ENCODE measurements at regions not wholly inside any gene's neighbourhood (a gene's known extent, or its start where the extent isn't known, plus 50 kb on each side); places are given as distances from the start of the nearest gene placed in this dataset.

GRCh38 chr9:120098584-120098983 lies 481.4 kb downstream of the CDK5RAP2 start:
- Histone ChIP-seq H3K14ac (ENCODE audit: insufficient read depth, low read length) (no peak overlapping the region), H3K18ac (ENCODE audit: insufficient read length, low read depth, low read length) (no peak overlapping the region), H3K4me1 (ENCODE audit: insufficient read depth, low read length) (peaks cover 6% of the 10 kb centered on the region; the same call in 1 of the 2 replicates), H2BK20ac (ENCODE audit: low read depth, low read length, poor library complexity, severe bottlenecking) (no peak overlapping the region), H3K27ac (ENCODE audit: insufficient read length, low read depth, low read length) (no peak overlapping the region), H4K8ac (replicated peaks; ENCODE audit: insufficient read length, low read depth, low read length) (no peak overlapping the region), H3K27me3 (ENCODE audit: insufficient read depth, low read length) (no peaks in the 10 kb centered on the region), H2AFZ (ENCODE audit: low read length) (no peak overlapping the region), H4K91ac (ENCODE audit: insufficient read length, low read depth, low read length) (no peak overlapping the region), H4K20me1 (ENCODE audit: control insufficient read depth, insufficient read depth, insufficient read length) (no peaks in the 10 kb centered on the region), H3K4me2 (ENCODE audit: insufficient read depth, insufficient read length, low read length) (no peak overlapping the region), H3K79me1 (ENCODE audit: insufficient read depth, low read depth, low read length, poor library complexity, severe bottlenecking) (no peaks in the 10 kb centered on the region), H2AK5ac (ENCODE audit: insufficient read length, low read length) (no peak overlapping the region), H3K4ac (ENCODE audit: low read depth, low read length) (no peak overlapping the region), H3K56ac (ENCODE audit: insufficient read length, low read depth, low read length) (no peak overlapping the region), H2BK12ac (ENCODE audit: insufficient read length, low read depth, low read length) (no peak overlapping the region), H3K9ac (ENCODE audit: extremely low read depth, insufficient read length, low read length) (no peak overlapping the region), H4K5ac (ENCODE audit: insufficient read length, low read depth, low read length) (no peak overlapping the region), H3K23ac (ENCODE audit: insufficient read length, low read depth, low read length) (no peak overlapping the region), H3T11ph (ENCODE audit: low read length) (no peak overlapping the region), H2BK5ac (ENCODE audit: insufficient read length, low read length) (no peak overlapping the region), H3K23me2 (ENCODE audit: insufficient read length, low read depth, low read length, poor library complexity, severe bottlenecking) (no peaks in the 10 kb centered on the region), H3K79me2 (ENCODE audit: insufficient read depth, low read length) (no peaks in the 10 kb centered on the region), H3K9me3 (ENCODE audit: control insufficient read depth, low read depth, low read length) (no peaks in the 10 kb centered on the region), H2BK15ac (ENCODE audit: low read depth, low read length) (no peak overlapping the region), H2BK120ac (ENCODE audit: low read depth, low read length, poor library complexity, severe bottlenecking) (no peak overlapping the region)
- Mint-ChIP-seq H3K4me3 (no peak overlapping the region), H3K27me3 (ENCODE audit: low read depth) (no peaks in the 10 kb centered on the region), H3K27ac (peak overlapping the region in 2 of 3 experiments; percentile 6 to 8; a peak in 3 of 7 replicates), H3K4me1 (peaks cover 47 to 49% of the 10 kb centered on the region in 2 experiments), H3K9me3 (no peaks in the 10 kb centered on the region; a peak in 1 of 5 replicates), H3K36me3 (ENCODE audit: insufficient read depth in 1 of 3, low read depth in 3 of 3) (no peaks in the 10 kb centered on the region)
- no CpG with 5 or more reads among the region's 6 CpGs for WGBS (ENCODE audit: extremely low coverage, insufficient read length, low lambda C conversion rate)
- no peak for DNase-seq
- TF ChIP-seq CTCF (conservative IDR thresholded peaks at IDR 0.05) = no peak

Measured in H9 (cell line).